IPS DF 19.7 (cell line): ENCODE measurements at regions not wholly inside any gene's neighbourhood (a gene's known extent, or its start where the extent isn't known, plus 50 kb on each side); places are given as distances from the start of the nearest gene placed in this dataset.

Experiments
- DNase-seq: peaks from one replicate; pipeline ENCODE4 v3.0.0-alpha.2; 2013; ENCODE audit warnings: low read depth, low spot score

DNA sequence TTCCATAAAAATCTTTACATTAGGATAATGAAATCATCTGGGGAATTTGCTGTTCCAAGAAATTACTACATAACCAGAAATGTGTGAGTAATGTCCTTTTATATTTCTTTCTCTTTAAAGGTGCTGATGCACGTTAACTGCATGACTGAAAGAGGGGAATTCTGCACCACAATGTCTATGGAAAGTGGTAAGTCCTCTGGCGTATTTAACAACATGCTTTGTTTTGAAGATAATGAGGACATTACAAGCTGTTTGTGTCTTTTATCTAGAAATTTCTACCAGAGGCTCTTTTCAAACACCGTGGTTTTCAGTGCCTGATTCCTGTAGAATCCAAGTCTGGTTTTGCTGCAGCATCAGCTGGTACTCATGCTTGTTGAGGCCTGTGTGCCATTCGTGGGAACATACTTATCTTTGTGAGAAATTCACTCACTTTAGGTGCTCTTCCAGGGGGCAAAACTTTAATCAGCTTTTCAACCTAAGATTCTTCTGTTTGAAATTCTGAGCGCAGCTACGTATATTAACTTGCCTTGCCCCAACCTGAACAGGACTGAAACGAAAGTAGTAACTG, 257.2 kb downstream of the PDHA2 start:
- no peak for DNase-seq

- no peak for DNase-seq
These were observed 257.8 kb downstream of the PDHA2 start for GRCh38 chr4:96097693-96098092.

DNA sequence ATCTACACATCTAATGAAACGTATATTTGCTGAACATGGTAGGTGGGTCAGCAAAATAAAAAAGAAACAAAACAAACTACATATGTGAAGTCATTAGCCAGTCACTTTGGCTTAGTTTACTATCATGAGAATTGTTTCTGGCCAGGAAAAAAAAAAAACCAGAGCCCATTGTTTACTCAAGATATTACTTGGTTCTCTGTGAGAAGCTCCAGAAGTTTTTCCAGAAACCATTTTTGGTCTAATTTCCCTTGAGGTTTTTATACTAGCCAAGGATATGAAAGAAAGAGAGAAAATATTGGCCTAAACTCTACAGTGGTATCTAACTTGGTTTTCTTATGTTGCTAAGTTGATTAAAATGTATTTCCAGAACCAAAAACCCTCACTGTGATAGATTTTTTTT, 259.1 kb downstream of the PDHA2 start:
- no peak for DNase-seq

DNA sequence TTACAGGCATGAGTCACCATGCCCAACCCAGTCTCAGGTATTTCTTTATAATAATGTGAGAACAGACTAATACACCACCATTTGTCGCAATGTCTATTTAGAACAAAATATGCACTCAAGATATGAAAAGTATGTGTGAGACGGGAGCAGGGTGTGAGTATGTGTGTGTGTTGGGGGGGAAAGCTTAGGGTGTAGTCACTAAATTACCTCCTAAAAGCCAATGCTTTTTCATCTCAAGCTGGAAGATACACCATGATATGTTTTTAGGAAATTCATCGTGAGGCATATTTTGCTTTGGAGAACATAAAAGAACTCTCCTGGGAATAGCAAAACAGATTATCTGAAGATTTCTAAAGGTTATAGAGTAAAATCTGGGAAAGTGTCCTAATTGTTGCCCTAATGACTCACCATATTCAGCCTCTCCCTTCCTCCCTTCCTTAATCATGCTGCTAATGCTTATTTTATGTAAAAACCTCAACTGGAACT, 262.7 kb downstream of the PDHA2 start:
- no peak for DNase-seq

- DNase-seq = no peak
These were observed 263.2 kb downstream of the PDHA2 start for GRCh38 chr4:96103086-96103485.

- no peak for DNase-seq
These were observed 268.3 kb downstream of the PDHA2 start for GRCh38 chr4:96108146-96108545.

GRCh38 chr4:96112631-96113030, 272.7 kb downstream of the PDHA2 start:
- DNase-seq = no peak

- DNase-seq = no peak
These were observed 280.3 kb downstream of the PDHA2 start for GRCh38 chr4:96120206-96120605.

DNA sequence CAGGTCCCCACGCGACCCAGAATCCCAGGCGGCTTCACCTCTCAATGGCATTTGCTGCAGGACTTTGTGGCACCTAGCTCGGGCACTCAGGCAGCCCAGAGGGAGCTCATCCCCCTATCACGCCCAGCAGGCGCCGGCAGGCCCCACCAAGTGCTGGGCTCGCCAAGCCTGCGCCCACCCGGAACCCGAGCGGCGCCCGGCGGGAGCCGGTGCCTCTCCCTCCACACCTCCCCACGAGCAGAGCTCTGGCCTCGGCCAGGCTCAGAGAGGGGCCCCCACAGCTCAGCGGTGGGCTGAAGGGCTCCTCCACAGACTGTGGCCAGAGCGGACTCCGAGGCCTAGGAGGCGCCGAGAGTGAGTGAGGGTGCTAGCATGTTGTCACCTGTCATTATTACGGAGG, 286.3 kb downstream of the PDHA2 start:
- DNase-seq = no peak

DNA sequence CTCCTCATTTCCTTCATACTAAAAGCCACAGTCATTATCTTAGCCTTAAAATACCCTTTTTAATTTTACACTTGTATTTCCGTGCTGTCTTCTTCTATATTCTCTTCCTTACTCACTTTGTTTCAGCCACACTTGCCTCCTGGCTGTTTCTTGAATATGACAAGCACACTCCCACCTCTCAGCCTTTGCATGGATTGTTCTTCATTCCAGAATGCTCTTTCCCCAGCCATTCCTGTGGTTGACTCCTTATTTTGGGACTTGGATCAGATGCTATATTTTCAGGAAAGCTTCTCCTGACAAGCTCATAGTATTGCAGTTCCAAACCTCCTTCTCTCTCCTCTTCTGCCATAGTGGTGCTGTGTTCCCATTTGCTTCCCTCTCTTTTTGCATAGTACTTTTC, 291.3 kb downstream of the PDHA2 start:
- DNase-seq = no peak

GRCh38 chr4:96134806-96135205, 294.9 kb downstream of the PDHA2 start:
- DNase-seq = no peak

GRCh38 chr4:96136056-96136455, 296.2 kb downstream of the PDHA2 start:
- no peak for DNase-seq

- DNase-seq = no peak
These were observed 299.5 kb downstream of the PDHA2 start for GRCh38 chr4:96139251-96139929.

GRCh38 chr4:96145601-96146000, 305.7 kb downstream of the PDHA2 start:
- DNase-seq = no peak

DNA sequence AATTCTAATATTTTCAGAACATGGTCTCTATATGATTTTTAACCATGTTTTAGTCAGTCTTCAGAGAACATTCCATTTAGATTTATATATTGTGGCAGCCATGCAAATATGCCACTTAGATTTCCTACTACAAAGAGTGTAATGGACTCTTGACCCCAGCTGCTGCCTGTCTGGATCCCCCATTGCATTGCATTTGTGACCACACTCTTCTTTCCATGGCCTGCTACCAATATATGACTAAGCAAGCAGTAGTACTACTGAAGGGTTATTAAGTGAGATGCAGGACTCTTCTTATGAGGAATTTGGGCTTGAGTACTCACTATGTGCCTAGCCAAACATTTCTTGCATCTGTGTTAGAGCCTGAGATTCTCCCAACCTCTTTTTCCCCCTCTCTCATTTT, 306.8 kb downstream of the PDHA2 start:
- DNase-seq = no peak

DNA sequence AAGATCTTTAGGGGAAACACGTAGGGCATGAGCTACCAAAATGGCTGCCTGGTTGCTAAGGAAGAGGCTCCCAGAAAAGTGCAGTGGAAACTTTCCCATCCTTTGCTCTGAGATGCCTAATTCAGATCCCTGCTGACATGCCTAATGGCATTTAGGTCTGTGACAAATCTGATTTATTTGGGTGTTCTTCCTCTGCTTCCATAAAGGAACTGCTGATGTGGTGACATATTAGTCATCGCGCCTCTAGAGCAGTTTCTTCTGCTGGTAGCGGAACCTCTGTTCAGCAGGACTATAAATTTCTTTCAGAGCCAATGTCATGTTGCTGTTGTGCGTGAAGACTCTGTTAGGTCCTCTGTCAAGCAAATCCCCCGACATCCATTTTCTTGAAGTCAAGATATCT, 310.0 kb downstream of the PDHA2 start:
- no peak for DNase-seq

GRCh38 chr4:96150466-96150865, 310.6 kb downstream of the PDHA2 start:
- no peak for DNase-seq

- DNase-seq = no peak
These were observed 312.9 kb downstream of the PDHA2 start for GRCh38 chr4:96152824-96153223.

DNA sequence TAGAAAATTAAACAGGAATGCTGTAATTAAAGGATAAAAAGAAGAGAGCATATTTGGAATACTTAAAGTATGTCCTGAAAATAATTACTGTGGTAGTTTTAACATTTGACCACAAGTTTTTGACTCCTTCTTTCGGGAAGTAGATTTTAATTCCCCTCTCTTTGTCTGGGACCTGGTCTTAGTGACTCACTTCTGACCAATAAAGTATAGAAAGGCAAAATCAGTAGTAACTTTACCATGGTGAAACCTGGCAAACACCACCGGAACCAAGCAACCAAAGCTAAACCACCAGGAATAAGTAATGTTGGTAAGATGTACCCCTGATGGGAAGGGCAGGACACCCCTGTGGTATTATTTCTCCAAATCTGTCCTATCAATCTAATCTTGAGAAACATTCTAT, 314.8 kb downstream of the PDHA2 start:
- no peak for DNase-seq

DNA sequence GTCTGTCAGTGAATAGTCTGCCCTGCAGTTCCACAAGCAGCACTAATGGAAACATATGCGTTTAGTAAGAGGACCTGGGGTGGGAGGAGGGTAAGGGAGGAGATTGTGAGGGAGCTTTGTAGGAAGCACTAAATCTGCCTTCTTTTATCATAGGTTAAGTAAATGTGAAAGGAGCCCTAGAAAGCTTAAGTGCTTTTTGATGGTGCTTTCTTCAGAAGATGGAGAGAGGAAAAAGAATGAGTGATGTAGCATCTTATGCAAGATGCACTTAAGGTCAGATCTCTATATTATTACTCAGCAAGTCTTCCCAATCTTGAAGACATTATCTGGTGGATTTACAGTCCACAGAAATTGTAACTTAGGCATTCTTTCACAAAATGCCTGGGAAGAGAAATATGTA, 322.7 kb downstream of the PDHA2 start:
- no peak for DNase-seq

GRCh38 chr4:96164814-96165351, 325.0 kb downstream of the PDHA2 start:
- no peak for DNase-seq

DNA sequence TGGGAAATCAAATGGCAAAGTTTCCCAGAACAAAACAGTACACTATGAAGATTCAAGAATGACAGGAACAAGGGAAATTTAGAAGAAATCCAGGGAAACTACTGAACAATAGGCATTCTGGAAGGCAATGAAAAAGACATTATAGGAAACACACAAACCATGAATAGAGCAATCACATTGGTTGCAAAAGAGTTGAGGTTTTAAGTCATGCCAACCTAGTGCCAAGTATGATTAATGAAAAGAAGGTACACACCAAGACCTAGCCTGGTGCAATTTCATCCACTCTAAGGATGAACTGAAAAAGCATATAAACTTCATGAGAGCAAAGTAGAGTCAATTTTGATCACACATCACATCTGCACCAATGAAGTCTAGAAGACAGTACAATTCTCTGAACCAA, 326.9 kb downstream of the PDHA2 start:
- no peak for DNase-seq

GRCh38 chr4:96170198-96170597, 330.3 kb downstream of the PDHA2 start:
- no peak for DNase-seq
